Large intestine (tissue), 3 donors: ENCODE measurements at regions not wholly inside any gene's neighbourhood (a gene's known extent, or its start where the extent isn't known, plus 50 kb on each side); places are given as distances from the start of the nearest gene placed in this dataset.

Source experiments
- DNase-seq, 2 donors: peaks; one replicate each; pipeline versions ENCODE4 v3.0.0 to v3.0.0-alpha.2; 2013
- H3K27ac ChIP-seq: one replicate; pipeline ENCODE4 v1.5.1; 2013; ENCODE audit warnings: low read length
- H3K27me3 ChIP-seq: 2 replicates; pipeline ENCODE4 v1.6.1; 2013; ENCODE audit warnings: low read length; ENCODE audit not compliant: control insufficient read depth, insufficient read depth
- H3K36me3 ChIP-seq: 2 replicates; pipeline ENCODE4 v1.6.1; 2013; ENCODE audit warnings: low read length; ENCODE audit not compliant: control insufficient read depth, insufficient read depth
- H3K4me1 ChIP-seq: one replicate; pipeline ENCODE4 v1.6.1; 2013; ENCODE audit warnings: low read length; ENCODE audit not compliant: control insufficient read depth, insufficient read depth
- H3K4me3 ChIP-seq: one replicate; pipeline ENCODE4 v1.5.1; 2013; ENCODE audit warnings: low read length
- H3K9me3 ChIP-seq: one replicate; pipeline ENCODE4 v1.6.1; 2013; ENCODE audit warnings: mild to moderate bottlenecking, low read depth, low read length, moderate library complexity; ENCODE audit not compliant: control insufficient read depth
- WGBS: methylation state at CpG from one replicate; pipeline ENCODE4 v1.1.5; 2013; ENCODE audit warnings: low lambda C conversion rate; ENCODE audit not compliant: insufficient coverage; 5-methylcytosine and 5-hydroxymethylcytosine counted together

- Histone ChIP-seq H3K4me3 (no peak overlapping the region), H3K9me3 (no peaks in the 10 kb centered on the region), H3K27ac (no peak overlapping the region), H3K4me1 (peaks cover 10% of the 10 kb centered on the region), H3K36me3 (no peaks in the 10 kb centered on the region), H3K27me3 (no peaks in the 10 kb centered on the region)
- no CpG with 5 or more reads among the region's 1 CpG for WGBS
- no peak for DNase-seq
Measured at GRCh38 chr11:127225619-127226018, 225.0 kb upstream of the KIRREL3 start.

DNA sequence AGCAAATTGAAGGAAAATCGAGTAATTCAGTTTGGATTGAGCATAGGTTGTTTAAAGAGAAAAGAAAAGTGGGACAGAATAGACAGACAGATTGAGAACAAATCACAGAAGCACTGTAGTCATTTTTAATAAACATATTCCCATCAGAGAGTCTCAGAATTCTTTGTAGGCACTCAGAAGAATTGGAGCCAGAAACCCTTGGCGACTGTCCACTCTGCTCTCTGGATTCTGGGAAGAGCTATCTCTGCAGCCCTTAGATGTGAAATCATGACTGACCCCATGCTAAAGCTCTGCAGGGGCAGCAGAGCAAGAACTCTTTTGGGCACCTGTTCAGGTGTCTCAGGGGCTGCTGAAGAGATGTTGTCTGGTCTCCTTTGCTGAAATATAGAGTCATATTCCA is 223.7 kb upstream of the KIRREL3 start:
- Histone ChIP-seq H3K27me3 (no peaks in the 10 kb centered on the region), H3K9me3 (no peaks in the 10 kb centered on the region), H3K4me3 (no peak overlapping the region), H3K36me3 (no peaks in the 10 kb centered on the region), H3K4me1 (peaks cover 10% of the 10 kb centered on the region), H3K27ac (no peak overlapping the region)
- 80% methylated on average over 1 of the region's 2 CpGs for WGBS
- no peak for DNase-seq

DNA sequence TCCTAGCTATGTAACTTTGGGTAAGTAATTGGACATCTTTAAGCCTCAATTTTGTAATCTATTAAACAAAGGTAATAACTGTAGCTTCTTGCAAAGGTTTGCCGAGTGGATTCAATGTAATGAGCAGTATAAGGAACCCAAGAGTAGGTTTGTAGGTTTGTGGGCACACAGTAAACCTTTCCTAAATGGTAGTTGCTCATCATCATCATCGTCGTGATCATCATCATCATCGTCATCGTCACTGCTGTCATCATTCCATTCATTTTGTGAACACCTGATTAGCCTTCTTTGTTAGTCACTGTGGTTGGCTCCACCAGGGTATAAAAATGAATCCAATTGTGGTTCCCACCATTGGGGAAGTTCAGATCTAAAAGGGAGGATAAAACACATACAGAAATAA is 223.1 kb upstream of the KIRREL3 start:
- no peaks in the 10 kb centered on the region for H3K27me3 ChIP-seq
- 97% methylated on average over 5 of the region's 5 CpGs for WGBS
- no peak overlapping the region for H3K4me3 ChIP-seq
- H3K4me1 ChIP-seq: peaks cover 10% of the 10 kb centered on the region
- no peaks in the 10 kb centered on the region for H3K36me3 ChIP-seq
- H3K9me3 ChIP-seq: no peaks in the 10 kb centered on the region
- H3K27ac ChIP-seq: no peak overlapping the region
- DNase-seq: no peak

- Histone ChIP-seq H3K27me3 (no peaks in the 10 kb centered on the region), H3K4me1 (peaks cover 10% of the 10 kb centered on the region), H3K9me3 (no peaks in the 10 kb centered on the region), H3K36me3 (no peaks in the 10 kb centered on the region), H3K27ac (no peak overlapping the region), H3K4me3 (no peak overlapping the region)
- no peak for DNase-seq
- no CpG with 5 or more reads among the region's 1 CpG for WGBS
Measured at GRCh38 chr11:127223026-127223425, 222.5 kb upstream of the KIRREL3 start.

DNA sequence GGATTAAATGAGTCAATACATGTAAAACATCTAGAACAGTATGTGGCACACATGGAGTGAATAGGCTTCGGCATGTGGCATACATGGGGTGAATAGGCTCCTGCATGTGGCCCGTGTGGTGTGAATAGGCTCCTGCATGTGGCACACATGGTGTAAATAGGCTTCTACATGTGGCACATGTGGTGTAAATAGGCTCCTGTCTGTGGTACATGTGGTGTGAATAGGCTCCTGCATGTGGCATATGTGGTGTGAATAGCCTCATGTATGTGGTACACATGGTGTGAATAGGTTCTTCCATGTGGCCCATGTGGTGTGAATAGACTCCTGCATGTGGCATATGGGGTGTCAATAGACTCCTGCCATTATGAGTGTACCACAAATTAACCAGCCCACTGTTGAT is 219.1 kb upstream of the KIRREL3 start:
- peaks cover 5% of the 10 kb centered on the region for H3K27me3 ChIP-seq
- no peak overlapping the region for H3K4me3 ChIP-seq
- H3K27ac ChIP-seq: no peak overlapping the region
- H3K9me3 ChIP-seq: no peaks in the 10 kb centered on the region
- H3K4me1 ChIP-seq: no peaks in the 10 kb centered on the region
- H3K36me3 ChIP-seq: no peaks in the 10 kb centered on the region
- DNase-seq: no peak
- WGBS: no CpG with 5 or more reads among the region's 2 CpGs

- Histone ChIP-seq H3K4me3 (no peak overlapping the region), H3K27ac (no peak overlapping the region), H3K36me3 (no peaks in the 10 kb centered on the region), H3K4me1 (no peaks in the 10 kb centered on the region), H3K9me3 (no peaks in the 10 kb centered on the region), H3K27me3 (peaks cover 5% of the 10 kb centered on the region)
- DNase-seq: no peak
- WGBS: no CpG with 5 or more reads among the region's 3 CpGs
Measured at GRCh38 chr11:127218275-127218608, 217.7 kb upstream of the KIRREL3 start.

GRCh38 chr11:127217452-127218274 is 217.1 kb upstream of the KIRREL3 start:
- no peak for DNase-seq
- peaks cover 5% of the 10 kb centered on the region for H3K27me3 ChIP-seq
- no peaks in the 10 kb centered on the region for H3K4me1 ChIP-seq
- H3K9me3 ChIP-seq: no peaks in the 10 kb centered on the region
- no peak overlapping the region for H3K27ac ChIP-seq
- no peak overlapping the region for H3K4me3 ChIP-seq
- WGBS: 93% methylated on average over 3 of the region's 7 CpGs
- no peaks in the 10 kb centered on the region for H3K36me3 ChIP-seq

DNA sequence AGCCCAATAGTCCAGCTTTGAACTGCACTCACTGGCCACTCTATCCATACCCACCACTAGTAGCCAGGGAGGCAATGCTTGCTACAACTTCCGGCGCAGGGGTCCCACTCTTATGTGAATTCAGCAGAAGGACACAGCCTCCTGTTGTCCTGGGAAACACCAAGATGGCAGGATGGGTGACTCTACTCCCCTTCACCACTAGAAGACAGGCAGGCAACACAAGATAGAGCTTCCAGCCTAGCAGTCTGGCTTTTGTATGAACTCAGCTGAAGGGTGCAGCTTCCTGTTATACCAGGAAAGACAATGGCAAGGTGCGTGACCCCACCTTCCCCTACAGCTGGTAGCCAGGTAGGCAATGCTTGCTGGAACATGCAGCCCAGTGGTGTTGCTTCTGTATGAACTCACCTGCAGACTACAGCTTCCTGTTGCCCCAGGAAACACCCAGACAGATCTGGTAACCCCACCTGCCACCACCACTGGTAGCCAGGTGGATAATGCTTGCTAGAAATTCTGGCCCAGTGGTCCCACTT is 205.2 kb upstream of the KIRREL3 start:
- Histone ChIP-seq H3K9me3 (no peaks in the 10 kb centered on the region), H3K36me3 (no peaks in the 10 kb centered on the region), H3K27me3 (no peaks in the 10 kb centered on the region), H3K4me1 (no peaks in the 10 kb centered on the region), H3K4me3 (no peak overlapping the region), H3K27ac (no peak overlapping the region)
- DNase-seq: no peak
- no CpG with 5 or more reads among the region's 3 CpGs for WGBS

- DNase-seq: no peak
- WGBS: 80% methylated on average over 1 of the region's 3 CpGs
- no peaks in the 10 kb centered on the region for H3K36me3 ChIP-seq
Measured at GRCh38 chr11:127203490-127203889, 202.9 kb upstream of the KIRREL3 start.

DNA sequence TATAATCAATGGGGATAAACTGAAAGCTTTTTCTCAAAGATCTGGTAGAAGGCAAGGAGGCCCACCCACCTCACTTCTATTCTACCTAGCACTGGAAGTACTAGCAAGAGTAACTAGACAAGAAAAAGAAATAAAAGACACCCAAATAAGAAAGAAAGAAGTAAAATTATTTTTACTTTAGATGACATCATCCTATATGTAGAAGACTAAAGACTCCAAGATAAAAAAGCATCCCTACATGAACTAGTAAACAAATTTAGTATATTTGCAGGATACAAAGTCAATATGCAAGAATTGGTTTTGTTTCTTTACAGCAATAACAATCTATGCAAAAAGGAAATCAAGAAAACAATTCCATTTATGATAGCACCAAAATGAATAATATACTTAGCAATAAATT is 201.5 kb upstream of the KIRREL3 start:
- no peak overlapping the region for H3K4me3 ChIP-seq
- H3K27me3 ChIP-seq: no peaks in the 10 kb centered on the region
- H3K27ac ChIP-seq: no peak overlapping the region
- no peak for DNase-seq
- H3K4me1 ChIP-seq: no peaks in the 10 kb centered on the region
- H3K9me3 ChIP-seq: no peaks in the 10 kb centered on the region
- no peaks in the 10 kb centered on the region for H3K36me3 ChIP-seq

More at GRCh38 chr11:127203490-127203889, 202.9 kb upstream of the KIRREL3 start:
- H3K9me3 ChIP-seq: no peaks in the 10 kb centered on the region
- H3K27ac ChIP-seq: no peak overlapping the region
- H3K4me3 ChIP-seq: no peak overlapping the region
- no peaks in the 10 kb centered on the region for H3K4me1 ChIP-seq
- no peaks in the 10 kb centered on the region for H3K27me3 ChIP-seq

- WGBS: 94% methylated on average over 2 of the region's 3 CpGs
- Histone ChIP-seq H3K27ac (no peak overlapping the region), H3K9me3 (no peaks in the 10 kb centered on the region)
Measured at GRCh38 chr11:127199306-127199801, 198.8 kb upstream of the KIRREL3 start.

More at GRCh38 chr11:127199306-127199801, 198.8 kb upstream of the KIRREL3 start:
- no peaks in the 10 kb centered on the region for H3K36me3 ChIP-seq
- no peak overlapping the region for H3K4me3 ChIP-seq
- no peaks in the 10 kb centered on the region for H3K4me1 ChIP-seq
- H3K27me3 ChIP-seq: no peaks in the 10 kb centered on the region
- DNase-seq: no peak
